Mucosa of descending colon (tissue), 3 donors: ENCODE measurements at regions not wholly inside any gene's neighbourhood (a gene's known extent, or its start where the extent isn't known, plus 50 kb on each side); places are given as distances from the start of the nearest gene placed in this dataset.

Source experiments
- ATAC-seq: fragments of 200-7000 bp; cut with Tn5 transposase; one replicate; pipeline ENCODE4 v1.9.1; 2020; ENCODE audit warnings: mild to moderate bottlenecking, moderate library complexity
- DNase-seq, 3 donors: peaks; one replicate each; pipeline ENCODE4 v3.0.0-alpha.2; 2020
- H3K36me3 ChIP-seq: fragments of 200-600 bp; one replicate; pipeline ENCODE4 v1.8.0; 2021; ENCODE audit warnings: low read depth, mild to moderate bottlenecking
- H3K4me1 ChIP-seq: fragments of 200-600 bp; one replicate; pipeline ENCODE4 v1.8.0; 2021; ENCODE audit warnings: low read depth, mild to moderate bottlenecking
- H3K4me3 ChIP-seq: fragments of 200-600 bp; one replicate; pipeline ENCODE4 v1.8.0; 2021; ENCODE audit warnings: mild to moderate bottlenecking
- H3K9me3 ChIP-seq: fragments of 200-600 bp; one replicate; pipeline ENCODE4 v1.8.0; 2021; ENCODE audit warnings: mild to moderate bottlenecking
- intact Hi-C, 2 donors: fragments of 100-400 bp; cut with DNase I in 1 of 2; cut with micrococcal nuclease in 1 of 2; formaldehyde crosslinking; loops; one replicate each; pipeline versions ENCODE4 v1.11.0 to v1.11.1; 2022; cut with DNase I, micrococcal nuclease
- TF ChIP-seq, protein P1 (sequence below): fragments of 200-600 bp; IDR thresholded peaks from one replicate; pipeline ENCODE4 v1.8.0; 2022; ENCODE audit warnings: antibody characterized with exemption, mild to moderate bottlenecking
- donor health status: DM: no; HTN: no; CAD: no; lungs with moderate emphysema.
- donor health status: DM: no; HTN: no; CAD: no.
- donor health status: DM: no; HTN: yes; CAD: no.

DNA sequence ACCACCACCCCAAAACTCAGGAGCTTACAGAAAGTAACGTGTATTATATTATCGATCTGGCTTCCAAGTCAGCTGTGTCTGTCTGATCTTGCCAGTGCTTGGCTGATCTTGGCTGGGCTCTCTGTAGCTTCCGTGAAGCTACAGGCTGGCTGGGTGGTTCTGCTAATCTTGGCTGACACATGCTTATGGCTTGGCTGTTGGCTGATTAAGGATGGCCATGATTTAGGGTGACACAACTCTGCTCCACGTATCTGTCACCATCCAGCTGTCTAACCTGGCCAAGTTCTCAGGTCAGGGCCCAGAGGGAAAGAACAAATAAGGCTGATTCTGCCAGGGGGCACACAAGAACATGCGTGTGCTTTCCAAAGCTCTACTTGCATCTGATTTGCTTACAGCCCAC is 64.7 kb upstream of the PRL start:
- ATAC-seq (no peak), DNase-seq (no peak)

DNA sequence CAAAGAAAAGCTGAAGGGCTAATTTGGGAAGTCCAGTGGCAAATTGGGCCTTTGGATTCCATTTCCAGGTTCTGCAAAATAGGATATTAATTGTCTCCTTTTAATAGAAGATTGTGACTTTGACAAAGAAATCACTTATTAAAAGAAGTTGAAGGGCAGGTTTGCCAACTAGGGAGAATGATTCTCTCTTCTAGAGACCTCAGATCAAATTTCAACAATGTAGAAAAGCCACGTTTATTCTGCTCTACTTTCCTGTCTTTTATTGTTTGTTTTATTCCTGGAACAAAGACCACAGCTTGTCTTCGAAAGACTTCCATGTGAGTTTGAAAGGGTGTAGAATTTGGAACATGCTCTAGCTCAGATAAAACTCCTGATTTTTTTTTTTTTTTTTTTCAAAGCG is 65.5 kb upstream of the PRL start:
- H3K4me3 ChIP-seq, result no peak overlapping the region
- ATAC-seq (no peak), DNase-seq (no peak)
- TF ChIP-seq, protein P1, sequence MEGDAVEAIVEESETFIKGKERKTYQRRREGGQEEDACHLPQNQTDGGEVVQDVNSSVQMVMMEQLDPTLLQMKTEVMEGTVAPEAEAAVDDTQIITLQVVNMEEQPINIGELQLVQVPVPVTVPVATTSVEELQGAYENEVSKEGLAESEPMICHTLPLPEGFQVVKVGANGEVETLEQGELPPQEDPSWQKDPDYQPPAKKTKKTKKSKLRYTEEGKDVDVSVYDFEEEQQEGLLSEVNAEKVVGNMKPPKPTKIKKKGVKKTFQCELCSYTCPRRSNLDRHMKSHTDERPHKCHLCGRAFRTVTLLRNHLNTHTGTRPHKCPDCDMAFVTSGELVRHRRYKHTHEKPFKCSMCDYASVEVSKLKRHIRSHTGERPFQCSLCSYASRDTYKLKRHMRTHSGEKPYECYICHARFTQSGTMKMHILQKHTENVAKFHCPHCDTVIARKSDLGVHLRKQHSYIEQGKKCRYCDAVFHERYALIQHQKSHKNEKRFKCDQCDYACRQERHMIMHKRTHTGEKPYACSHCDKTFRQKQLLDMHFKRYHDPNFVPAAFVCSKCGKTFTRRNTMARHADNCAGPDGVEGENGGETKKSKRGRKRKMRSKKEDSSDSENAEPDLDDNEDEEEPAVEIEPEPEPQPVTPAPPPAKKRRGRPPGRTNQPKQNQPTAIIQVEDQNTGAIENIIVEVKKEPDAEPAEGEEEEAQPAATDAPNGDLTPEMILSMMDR, result no peak
- no peaks in the 10 kb centered on the region for H3K9me3 ChIP-seq
- intact Hi-C loops, result no loop called here
- no peaks in the 10 kb centered on the region for H3K36me3 ChIP-seq
- H3K4me1 ChIP-seq, result no peaks in the 10 kb centered on the region

More for the DNA sequence above, 64.7 kb upstream of the PRL start:
- TF ChIP-seq, protein P1, result no peak
- H3K9me3 ChIP-seq, result no peaks in the 10 kb centered on the region
- intact Hi-C loops, result no loop called here
- H3K4me3 ChIP-seq, result no peak overlapping the region
- H3K36me3 ChIP-seq, result no peaks in the 10 kb centered on the region
- no peaks in the 10 kb centered on the region for H3K4me1 ChIP-seq

DNA sequence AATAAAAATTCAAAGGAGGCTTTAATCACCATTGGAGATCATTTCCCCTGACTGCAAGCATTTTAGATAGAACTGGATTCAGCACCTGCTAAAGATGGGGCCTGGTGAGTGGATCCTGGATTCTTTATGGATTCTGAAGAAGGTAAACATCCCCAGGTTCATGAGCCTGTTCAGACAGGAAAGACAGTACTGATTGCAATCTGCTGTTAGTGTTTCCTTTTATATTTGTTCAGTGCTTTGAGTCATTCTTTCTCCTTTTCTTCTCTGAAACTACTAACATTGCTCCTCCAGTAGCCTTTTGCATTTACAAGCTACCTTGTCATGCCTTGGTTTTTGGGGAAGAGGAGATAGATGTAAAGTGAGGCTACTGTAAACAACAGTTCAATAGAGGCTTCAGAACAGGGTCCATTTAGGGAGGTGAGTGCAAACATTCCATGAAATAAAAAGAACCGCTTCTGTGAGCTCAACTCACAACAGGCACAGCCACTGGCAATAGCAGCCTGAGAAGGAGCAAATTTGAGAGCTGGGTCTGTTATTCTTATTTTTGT is 66.4 kb upstream of the PRL start:
- no peaks in the 10 kb centered on the region for H3K4me1 ChIP-seq
- TF ChIP-seq, protein P1, result no peak
- intact Hi-C loops, result no loop called here
- H3K4me3 ChIP-seq, result no peak overlapping the region
- H3K9me3 ChIP-seq, result no peaks in the 10 kb centered on the region
- H3K36me3 ChIP-seq, result no peaks in the 10 kb centered on the region
- DNase-seq, result no peak
- ATAC-seq, result no peak

DNA sequence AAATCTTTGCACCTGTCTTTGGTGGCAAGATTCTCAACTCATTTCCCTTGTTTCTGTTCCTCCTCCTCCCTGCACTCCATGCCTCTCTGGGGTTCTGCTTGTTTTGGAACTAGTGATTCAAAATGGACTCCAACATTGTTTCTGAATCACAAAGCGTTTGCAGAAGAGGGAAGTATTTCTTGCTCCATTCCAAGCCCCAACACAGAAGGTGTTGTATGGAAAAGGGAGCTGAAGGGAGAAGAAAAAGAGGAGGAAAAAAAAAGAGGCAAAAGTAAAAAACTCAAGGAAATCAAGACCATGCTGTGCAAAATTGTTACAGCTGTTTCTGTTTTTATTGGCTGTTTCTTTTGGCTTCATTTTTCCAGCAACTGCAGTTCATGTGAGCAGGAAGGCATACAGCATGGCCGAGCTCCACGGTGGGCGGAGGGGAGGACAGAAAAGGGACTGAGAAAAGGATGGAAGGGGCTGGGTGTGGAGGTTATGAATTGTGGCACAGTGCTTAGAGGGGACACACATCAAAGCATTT is 66.9 kb upstream of the PRL start:
- intact Hi-C loops, result no loop called here
- no peaks in the 10 kb centered on the region for H3K4me1 ChIP-seq
- ATAC-seq (no peak), DNase-seq (no peak)
- TF ChIP-seq, protein P1, result no peak
- no peaks in the 10 kb centered on the region for H3K9me3 ChIP-seq
- no peak overlapping the region for H3K4me3 ChIP-seq
- H3K36me3 ChIP-seq, result no peaks in the 10 kb centered on the region

DNA sequence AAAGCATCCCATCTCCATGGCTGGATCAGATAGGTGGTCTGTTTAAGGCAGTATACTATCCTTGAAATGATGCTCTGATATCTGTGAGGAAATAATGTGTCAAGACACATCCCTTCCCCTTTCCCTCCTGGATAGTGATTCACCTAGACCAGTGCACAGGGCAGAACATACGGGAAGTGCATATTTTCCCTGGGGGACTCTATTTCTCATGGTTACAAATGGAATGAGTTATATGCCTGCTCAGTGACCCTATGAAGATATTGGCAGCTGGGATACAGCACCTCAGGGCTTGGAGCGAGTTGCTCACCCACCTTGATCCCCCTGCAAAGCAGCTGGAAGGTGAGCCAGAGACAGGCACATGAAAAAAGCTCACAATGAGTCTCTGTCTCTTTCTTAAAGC is 67.5 kb upstream of the PRL start:
- Histone ChIP-seq H3K4me3 (no peak overlapping the region), H3K36me3 (no peaks in the 10 kb centered on the region), H3K9me3 (no peaks in the 10 kb centered on the region), H3K4me1 (no peaks in the 10 kb centered on the region)
- intact Hi-C loops, result no loop called here
- no peak for DNase-seq
- no peak for ATAC-seq
- TF ChIP-seq, protein P1, result no peak

DNA sequence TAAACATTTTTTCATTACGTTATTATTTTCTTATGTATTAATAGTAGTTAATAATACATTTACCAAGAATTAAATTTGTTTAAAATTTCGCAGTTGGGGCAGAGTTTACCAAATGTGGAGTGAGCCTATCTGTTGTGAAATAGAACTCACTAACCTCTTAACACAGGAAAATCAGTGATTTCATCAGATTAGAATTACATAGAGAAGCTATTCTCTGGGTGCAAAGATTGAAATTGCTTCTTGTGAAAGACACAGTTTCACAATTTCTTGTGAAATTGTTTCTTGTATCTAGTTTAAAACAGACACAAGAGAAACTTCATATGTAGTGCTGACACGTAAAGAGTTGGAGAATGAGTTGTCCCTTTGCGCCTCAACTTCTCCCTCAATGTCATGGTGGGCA is 69.4 kb upstream of the PRL start:
- no peak for DNase-seq

More for the DNA sequence above, 69.4 kb upstream of the PRL start:
- ATAC-seq, result no peak
- Histone ChIP-seq H3K4me3 (no peak overlapping the region), H3K9me3 (no peaks in the 10 kb centered on the region), H3K36me3 (no peaks in the 10 kb centered on the region), H3K4me1 (no peaks in the 10 kb centered on the region)
- TF ChIP-seq, protein P1, result no peak
- intact Hi-C loops, result no loop called here
